Stimulated activated CD8-positive, alpha-beta memory T cell treated with anti-CD3 and anti-CD28 coated beads, Interleukin-7, amount 100 ng/mL, for 4 hours (primary cell): ENCODE measurements at regions not wholly inside any gene's neighbourhood (a gene's known extent, or its start where the extent isn't known, plus 50 kb on each side); places are given as distances from the start of the nearest gene placed in this dataset.
"Not testable (repeated sequence)": the region's sequence is repeated elsewhere in the genome, so short reads cannot be mapped to it uniquely, and the experiment has no call there.

Experiments used
- DNase-seq, 2 donors: peaks; one replicate each; pipeline ENCODE4 v3.0.0-alpha.2; 2020; ENCODE audit warnings: low read depth in 2 of 2

DNA sequence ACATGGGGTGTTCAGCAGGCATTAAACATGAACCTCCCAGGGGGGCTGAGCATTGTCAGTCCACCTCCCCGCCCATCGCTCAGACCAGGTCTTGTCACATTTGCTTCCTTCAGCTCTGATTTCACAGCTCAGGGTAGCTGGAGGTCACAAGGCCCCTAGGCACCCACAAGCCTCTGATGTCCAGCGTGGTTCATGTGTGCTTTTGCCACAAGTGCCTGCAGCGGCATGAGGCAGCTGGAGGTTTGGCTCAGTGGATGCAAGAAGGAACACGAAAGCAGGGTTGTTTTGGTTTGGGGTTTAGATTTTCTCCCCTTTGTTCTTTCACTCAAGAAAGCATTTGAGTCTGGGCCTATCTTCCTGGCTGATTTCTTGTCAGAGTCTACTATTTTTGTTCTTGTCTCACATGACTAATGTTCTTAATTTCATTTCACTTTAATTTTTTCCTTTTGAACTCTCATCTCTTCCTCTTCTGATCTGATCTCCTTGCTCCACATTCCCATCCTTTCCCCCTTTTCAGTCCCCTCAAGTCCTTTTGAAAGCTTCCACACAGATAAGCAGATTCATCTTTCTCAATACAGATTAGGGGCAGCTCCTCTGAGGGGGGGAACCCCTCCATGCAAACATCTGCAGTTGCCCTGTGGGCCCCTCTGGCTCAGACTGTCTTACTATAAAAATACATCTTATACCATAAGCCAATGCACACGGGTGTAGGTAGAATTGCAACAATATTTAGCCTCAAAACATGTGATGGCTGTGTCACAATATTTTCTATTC, 68.1 kb upstream of the CEP85L start:
- no peak for DNase-seq

DNA sequence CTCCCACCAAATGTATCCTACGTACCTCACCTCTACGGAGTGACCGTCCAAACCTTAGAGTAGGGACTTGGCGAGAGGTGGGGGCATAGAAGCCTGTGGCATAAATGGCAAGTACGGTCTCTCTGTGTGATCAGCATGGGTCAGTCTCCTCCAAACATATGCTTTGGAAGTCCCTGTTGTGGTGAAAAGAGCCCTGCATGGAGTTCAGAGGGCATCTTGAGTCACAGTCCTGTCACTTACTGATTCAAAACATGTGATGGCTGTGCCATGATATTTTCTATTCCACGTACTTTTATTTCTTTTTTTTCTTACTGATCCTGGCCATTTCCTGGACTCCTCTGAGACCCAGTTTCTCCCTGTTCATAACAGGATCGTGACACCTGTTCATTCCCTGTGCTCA, 67.5 kb upstream of the CEP85L start:
- no peak for DNase-seq

DNA sequence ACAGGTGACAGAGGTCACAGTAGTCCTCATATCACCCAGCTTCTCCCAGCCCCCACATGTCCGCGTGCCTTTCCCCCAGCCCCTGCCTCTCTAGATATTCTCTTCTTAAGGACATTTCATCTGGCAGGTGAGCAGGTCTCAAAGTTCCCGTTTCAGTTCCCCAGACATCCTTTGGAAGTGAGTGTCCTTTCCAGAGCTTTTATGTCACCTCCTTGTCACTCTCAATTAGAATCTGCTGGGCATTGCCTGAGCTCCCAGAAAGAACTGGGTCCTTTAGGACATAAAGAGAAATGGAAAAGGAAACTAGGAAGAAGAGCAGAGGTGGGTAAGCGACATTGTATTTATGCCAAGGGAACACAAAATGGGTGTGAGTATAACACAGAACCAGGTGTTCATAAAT, 66.9 kb upstream of the CEP85L start:
- DNase-seq: no peak

DNA sequence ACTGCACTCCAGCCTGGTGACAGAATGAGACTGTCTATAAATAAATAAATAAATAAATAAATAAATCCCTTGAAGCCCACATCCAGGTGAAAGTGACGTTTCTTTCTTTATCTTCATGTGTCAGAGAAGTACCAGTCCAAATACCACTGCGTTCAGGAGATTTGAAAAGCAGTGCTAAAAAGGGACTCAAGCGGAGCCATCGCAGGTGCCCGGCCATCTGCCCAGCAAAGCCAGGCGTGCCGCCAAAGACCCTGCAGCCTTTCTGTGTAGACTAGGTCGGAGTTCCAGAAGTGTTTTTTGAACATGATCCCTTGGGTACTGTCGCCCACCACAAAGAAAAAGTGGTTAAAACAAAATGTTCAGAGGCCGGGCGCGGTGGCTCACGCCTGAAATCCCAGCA, 65.7 kb upstream of the CEP85L start:
- no peak for DNase-seq

DNA sequence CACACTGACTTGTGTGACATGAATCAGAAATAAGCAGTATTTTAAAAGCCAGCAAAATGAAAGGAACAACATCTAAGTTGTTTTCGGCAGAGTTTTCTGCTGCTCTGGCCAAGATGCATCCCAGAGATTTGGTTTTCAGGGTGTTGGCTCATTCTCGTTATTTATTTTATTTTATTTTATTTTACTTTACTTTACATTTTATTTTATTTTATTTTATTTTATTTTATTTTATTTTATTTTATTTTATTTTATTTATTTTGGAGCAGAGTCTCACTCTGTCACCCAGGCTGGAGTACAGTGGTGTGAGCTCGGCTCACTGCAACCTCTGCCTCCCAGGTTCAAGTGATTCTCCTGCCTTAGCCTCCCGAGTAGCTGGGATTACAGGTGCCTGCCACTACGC, 64.5 kb upstream of the CEP85L start:
- not testable (repeated sequence) for DNase-seq

DNA sequence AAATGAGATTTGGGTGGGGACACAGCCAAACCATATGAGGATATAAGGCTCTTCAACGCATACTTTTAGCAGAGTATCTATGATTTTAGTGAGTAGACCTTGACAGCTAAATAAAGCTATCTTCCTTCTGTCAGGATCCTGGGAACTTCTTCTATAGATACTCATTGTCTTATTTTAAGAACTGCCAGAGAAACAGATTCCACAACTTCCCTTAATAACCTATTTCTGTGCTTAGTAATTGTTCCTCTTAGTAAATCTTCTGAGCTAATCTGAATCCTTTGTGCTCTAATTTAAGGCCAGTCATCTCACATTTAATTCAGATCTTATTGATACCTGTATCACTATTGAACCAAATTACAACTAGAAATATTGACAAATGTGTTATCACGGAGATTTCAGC, 64.0 kb upstream of the CEP85L start:
- DNase-seq: no peak

DNA sequence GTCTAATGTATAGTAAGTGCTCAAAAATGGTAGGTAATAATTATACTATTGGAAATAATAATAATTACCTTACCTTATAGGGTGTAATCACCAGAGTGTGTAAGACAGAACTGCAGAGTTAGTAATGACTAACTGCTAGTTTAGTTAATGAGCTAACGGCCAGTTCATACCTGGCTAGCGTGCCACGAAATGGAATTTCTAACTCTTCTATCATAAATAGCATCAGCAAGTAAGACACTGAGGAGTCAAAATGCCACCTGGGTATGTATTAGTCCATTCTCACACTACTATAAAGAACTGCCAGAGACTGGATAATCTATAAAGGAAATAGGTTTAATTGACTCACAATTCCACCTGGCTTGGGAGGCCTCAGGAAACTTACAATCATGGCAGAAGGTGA, 63.4 kb upstream of the CEP85L start:
- no peak for DNase-seq

DNA sequence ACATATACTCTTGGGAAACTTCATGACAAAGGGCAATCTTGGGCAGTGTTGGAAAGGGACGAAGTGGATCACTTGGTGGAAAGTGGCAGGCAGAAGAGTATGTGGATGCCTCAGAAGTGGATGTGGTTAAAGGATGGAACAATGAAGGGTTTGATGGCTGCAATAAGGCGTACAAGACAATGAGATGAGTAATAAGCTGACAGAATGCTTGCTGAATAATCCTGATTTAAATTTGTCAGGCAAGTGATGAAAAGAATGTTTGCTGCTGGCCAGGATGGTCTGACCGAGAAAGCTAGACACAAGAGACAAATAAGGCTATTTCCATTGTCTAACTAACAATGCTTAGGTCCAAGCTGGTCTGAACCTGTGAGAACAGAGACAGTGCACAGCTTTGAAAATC, 61.6 kb upstream of the CEP85L start:
- no peak for DNase-seq

DNA sequence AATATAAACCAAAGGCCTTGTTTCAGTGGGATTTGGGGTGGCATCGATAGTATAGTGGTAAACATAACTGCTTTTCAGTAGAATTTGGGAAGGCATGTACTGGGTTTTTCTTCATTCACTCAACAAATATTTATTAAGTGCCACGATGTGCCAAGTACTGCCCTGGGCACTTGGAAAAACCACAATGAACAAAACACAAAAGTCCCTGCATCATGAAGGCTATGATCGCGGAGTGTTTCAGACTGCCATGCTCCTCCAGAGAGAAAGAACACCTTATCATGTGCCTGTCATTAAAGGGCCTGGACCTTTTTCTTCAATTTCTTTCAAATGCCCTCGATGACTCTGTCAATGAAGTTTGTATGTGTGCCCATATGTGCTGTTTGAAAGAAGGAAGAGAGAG, 59.2 kb upstream of the CEP85L start:
- no peak for DNase-seq

DNA sequence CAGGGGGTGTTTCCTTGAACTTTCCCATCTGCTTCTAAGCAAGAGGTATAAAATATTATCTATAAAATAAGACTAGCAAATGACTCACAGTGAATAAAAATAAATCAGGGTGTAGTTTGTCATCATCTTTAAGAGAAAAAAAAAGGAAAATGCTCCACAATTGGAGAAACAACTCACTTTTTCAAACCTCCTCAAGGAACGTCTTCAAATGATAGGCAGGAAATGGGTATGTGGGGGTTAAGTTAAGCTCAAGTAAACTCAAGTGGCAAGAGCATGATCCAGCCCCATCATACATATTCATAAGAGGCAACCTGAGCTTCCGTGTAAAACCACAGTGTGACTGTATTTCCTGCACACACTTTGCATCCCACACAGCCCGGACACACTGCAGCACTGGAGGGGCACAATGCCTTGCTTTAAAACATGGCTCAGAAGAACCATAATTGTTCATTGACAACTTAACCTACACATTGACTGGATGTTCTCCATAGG, 58.5 kb upstream of the CEP85L start:
- peak; percentile 73 to 80 for DNase-seq

DNA sequence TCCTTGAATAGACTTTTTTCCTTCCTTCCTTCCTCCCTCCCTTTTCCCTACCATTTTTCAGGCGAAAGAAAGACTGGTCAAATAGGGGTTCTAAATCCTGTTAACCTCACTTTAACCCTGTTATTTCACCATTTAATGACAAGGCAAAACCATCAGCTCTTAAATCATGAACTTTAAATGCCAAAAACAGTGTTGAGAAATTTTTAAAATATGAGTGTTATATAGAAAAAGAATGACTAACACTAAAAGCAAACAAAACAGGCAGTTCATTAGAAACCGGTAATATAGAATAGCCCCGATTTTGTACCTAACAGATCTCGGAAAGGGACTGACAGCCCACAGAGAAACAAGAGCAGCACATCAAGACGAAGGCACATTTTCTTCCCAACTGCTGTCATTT, 57.4 kb upstream of the CEP85L start:
- DNase-seq: no peak

DNA sequence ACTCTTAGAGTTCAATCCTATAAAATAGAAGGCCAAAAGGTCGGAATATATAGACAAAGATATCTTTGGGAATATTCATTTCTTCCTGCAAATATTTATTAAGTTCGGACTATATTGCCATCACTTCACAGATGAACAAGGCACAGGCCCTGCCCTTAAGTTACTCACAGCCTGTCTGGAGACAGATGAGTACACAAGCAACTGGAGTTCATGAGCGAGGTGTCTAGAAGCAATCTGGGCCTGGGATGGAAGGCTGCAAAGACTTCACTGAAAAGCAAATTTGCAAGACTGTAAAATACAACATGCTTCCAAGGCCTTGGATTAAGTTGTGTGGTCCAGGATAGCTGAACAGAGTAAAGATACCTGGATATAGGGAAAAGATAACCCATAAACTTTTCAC, 56.7 kb upstream of the CEP85L start:
- DNase-seq: no peak

DNA sequence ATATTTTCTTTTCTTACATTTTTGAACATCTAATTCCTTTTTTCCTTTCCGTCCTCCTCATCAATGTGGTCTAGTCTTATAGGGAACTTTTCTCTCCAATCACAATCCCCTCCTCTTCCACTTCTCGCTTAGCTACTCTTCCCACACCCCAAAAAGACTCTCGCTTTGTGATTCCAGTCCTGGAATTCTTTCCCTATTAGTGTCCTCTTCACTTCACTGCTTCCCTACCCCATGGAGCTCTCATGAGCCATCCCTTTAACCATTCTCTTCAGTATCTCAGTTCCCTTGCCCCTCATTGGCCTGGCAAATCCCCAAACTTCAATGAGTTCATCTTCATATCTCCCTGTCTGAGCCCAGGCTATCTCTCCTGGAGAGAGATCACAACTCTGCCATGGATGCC, 55.3 kb upstream of the CEP85L start:
- DNase-seq: no peak

DNA sequence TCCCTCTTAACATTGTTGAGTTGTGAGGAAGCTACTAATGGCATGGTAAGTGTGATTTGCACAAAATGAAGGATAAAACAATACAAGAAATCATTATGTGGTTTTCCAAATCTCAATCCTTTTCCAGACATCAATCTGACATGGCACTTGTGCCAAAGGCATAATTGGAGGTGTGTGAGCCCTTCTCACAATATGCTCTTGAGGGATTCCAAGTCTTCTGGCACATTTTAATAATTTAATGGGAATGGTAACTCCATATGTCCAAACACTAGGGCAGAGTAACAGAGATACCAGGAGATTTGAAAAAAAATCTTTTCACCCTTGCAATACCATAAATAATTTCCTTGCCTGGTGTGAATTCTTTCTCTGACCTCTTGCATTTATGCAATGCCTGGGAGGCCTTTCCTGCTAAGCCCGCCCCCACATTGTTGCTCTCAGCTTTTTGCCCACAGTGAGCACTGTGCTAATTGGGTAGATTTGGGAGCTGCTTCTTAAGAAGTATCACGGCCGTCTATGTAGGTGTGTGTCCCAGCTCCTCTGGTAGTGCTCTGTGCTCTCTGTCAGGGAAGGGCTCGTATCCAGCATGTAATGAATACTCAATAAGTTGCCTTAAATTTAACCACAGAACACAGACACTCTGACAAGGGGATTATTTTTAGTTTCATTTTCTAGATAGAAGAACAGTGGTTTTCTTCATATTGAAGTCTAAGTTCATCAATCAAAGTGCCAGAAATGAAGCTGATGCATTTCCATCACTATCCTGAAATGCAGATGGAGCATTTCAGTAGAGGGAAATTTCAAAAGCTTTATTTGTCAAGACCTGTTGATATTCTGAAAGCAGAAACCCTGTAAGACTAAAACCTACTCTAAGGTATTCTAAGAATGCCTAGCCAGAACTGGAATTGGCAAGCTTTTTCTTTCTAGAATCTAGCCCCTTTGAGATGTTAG, 54.4 kb upstream of the CEP85L start:
- peak in 1 of 2 donors; percentile 5 for DNase-seq

DNA sequence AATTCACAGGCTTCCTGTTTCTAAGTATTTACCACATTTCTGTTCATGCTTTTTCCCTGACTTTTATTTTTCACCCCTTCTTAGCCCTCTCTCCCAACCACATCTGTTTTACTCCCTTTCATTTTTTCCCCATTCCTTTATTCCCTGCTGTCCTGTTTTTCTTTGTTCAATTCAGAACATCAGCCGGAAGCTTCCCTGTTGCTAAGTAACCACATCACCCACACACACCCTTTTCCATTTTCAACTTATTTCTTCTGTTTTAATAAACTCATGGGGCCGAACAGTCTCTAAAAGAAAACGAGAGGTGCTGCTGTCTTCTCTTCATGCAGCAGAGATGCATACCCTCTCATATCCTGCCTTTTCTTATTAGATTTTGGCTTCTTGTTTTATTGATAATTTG, 53.5 kb upstream of the CEP85L start:
- no peak for DNase-seq

DNA sequence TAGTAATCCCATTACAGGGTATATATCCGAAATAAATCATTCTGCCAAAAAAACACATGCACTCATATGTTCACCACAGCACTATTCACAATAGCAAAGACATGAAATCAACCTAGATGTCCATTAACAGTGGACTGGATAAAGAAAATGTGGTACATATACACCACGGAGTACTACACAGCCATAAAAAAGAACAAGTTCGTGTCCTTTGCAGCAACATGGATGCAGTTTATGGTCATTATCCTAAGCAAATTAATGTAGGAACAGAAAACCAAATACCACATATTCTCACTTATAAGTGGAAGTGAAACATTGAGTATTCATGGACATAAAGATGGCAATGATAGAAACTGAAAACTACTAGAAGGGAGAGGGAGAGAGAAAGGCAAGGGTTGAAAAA, 49.9 kb upstream of the CEP85L start:
- DNase-seq: not testable (repeated sequence)
